ENCODE measurements at regions not wholly inside any gene's neighbourhood (a gene's known extent, or its start where the extent isn't known, plus 50 kb on each side); places are given as distances from the start of the nearest gene placed in this dataset.

- DNase-seq (ENCODE audit: low read depth, low spot score) (no peak), FAIRE-seq (no peak)
- Histone ChIP-seq H4K20me1 (replicated peaks; ENCODE audit: control insufficient read depth, extremely low read depth, insufficient read depth, low read length) (no peaks in the 10 kb centered on the region), H3K4me3 (replicated peaks in 1 of 3; ENCODE audit: insufficient read depth in 1 of 3, low read depth in 1 of 3, low read length in 3 of 3) (no peak overlapping the region), H3K4me2 (ENCODE audit: insufficient read depth, low read length) (no peak overlapping the region), H3K36me3 (ENCODE audit: control insufficient read depth in 2 of 2, extremely low read depth in 1 of 2, insufficient read depth in 2 of 2, low read length in 2 of 2) (no peaks in the 10 kb centered on the region), H3K9me1 (replicated peaks; ENCODE audit: control insufficient read depth, extremely low read depth, insufficient read depth, low read length) (no peaks in the 10 kb centered on the region), H3K9me3 (replicated peaks; ENCODE audit: control insufficient read depth, insufficient read depth, low read length) (no peaks in the 10 kb centered on the region), H3K79me2 (ENCODE audit: control insufficient read depth, insufficient read depth, low read length) (no peaks in the 10 kb centered on the region), H3K4me1 (ENCODE audit: control insufficient read depth, extremely low read depth, insufficient read depth, low read length) (no peaks in the 10 kb centered on the region), H2AFZ (ENCODE audit: low read depth, low read length) (no peak overlapping the region), H3K9ac (replicated peaks; ENCODE audit: extremely low read depth, insufficient read depth, low read length) (no peak overlapping the region), H3K27ac (ENCODE audit: insufficient read depth, low read depth, low read length) (no peak overlapping the region), H3K27me3 (ENCODE audit: control insufficient read depth in 2 of 2, insufficient read depth in 2 of 2, low read length in 2 of 2) (no peaks in the 10 kb centered on the region)
- POLR2A ChIA-PET: no interaction called here
- intact Hi-C loops (cut with micrococcal nuclease): no loop called here
- TF ChIP-seq MAX (IDR thresholded peaks at IDR 0.05; ENCODE audit: insufficient read depth, insufficient read length): no peak
- no peak for TF ChIP-seq EZH2 (IDR thresholded peaks at IDR 0.05; ENCODE audit: borderline replicate concordance, low read depth, low read length, severe bottlenecking)
- no peak for TF ChIP-seq CTCF (IDR thresholded peaks at IDR 0.05; ENCODE audit: extremely low read depth in 1 of 2, insufficient read depth in 1 of 2, low read depth in 1 of 2, low read length in 2 of 2)
- TF ChIP-seq POLR2AphosphoS5 (IDR thresholded peaks at IDR 0.05; ENCODE audit: insufficient read depth, low read depth, low read length): no peak
- no peak for TF ChIP-seq GATA2 (IDR thresholded peaks at IDR 0.05; ENCODE audit: insufficient read depth, insufficient read length, low read depth, low read length)
- no peak for TF ChIP-seq POLR2A (IDR thresholded peaks at IDR 0.05; ENCODE audit: low read depth, low read length)
- TF ChIP-seq MYC (IDR thresholded peaks at IDR 0.05; ENCODE audit: low read depth, low read length): no peak
- TF ChIP-seq JUN (IDR thresholded peaks at IDR 0.05; ENCODE audit: borderline replicate concordance, insufficient read depth, insufficient read length, low read depth): no peak
- TF ChIP-seq FOS (IDR thresholded peaks at IDR 0.05; ENCODE audit: borderline replicate concordance, insufficient read depth, low read length): no peak
- dilution Hi-C loops (cut with MboI; ENCODE audit: extremely low pct_ligation_motif_present, low sequenced_read_pairs): no loop called here
- CTCF ChIA-PET: no interaction called here
- BruUV-seq (replicated peaks): no TSS peak
Observed at GRCh38 chr13:106721599-106721998, 153.7 kb upstream of the ARGLU1 start.
